Caco-2 (cell line): ENCODE measurements at regions not wholly inside any gene's neighbourhood (a gene's known extent, or its start where the extent isn't known, plus 50 kb on each side); places are given as distances from the start of the nearest gene placed in this dataset.

Source experiments
- BruUV-seq: library from RNA; stranded (reverse); fragments of 400-500 nt; replicated peaks from 2 replicates; lab custom pipeline; 2021; lab: Mats Ljungman, UMichigan
- CTCF ChIA-PET: fragments of 300-600 bp; sonication (Branson Sonifier 250); formaldehyde crosslinking; loops from one replicate; lab custom pipeline; 2022; ENCODE audit warnings: antibody characterized with exemption; lab: Charles Lee
- POLR2A ChIA-PET: fragments of 300-600 bp; sonication (Branson Sonifier 250); formaldehyde crosslinking; loops from one replicate; lab custom pipeline; 2022; ENCODE audit warnings: antibody characterized with exemption; lab: Charles Lee
- DNase-seq, 2 experiments: peaks; one replicate each; pipeline versions ENCODE4 v3.0.0 to v3.0.0-alpha.2; 2020 to 2022
- H3K27me3 ChIP-seq: replicated peaks from 2 replicates; pipeline ENCODE4 v1.6.0; 2011; ENCODE audit warnings: low read length; ENCODE audit not compliant: control insufficient read depth, insufficient read depth
- H3K36me3 ChIP-seq: 2 replicates; pipeline ENCODE4 v1.5.1; 2011; ENCODE audit warnings: low read length; ENCODE audit not compliant: control insufficient read depth, insufficient read depth
- H3K4me1 ChIP-seq: fragments of 250-450 bp; sonication (Bioruptor Pico); 2 replicates; pipeline ENCODE4 v1.5.1; 2020; ENCODE audit warnings: mild to moderate bottlenecking
- H3K4me3 ChIP-seq: 2 replicates; pipeline ENCODE4 v1.5.1; 2011; ENCODE audit warnings: low read depth, mild to moderate bottlenecking, control low read depth, low read length
- H3K9me3 ChIP-seq: fragments of 250-450 bp; sonication (Bioruptor Pico); 2 replicates; pipeline ENCODE4 v1.5.1; 2020; ENCODE audit warnings: mild to moderate bottlenecking, moderate library complexity
- H3K27ac Mint-ChIP-seq: one replicate; pipeline ENCODE4 v1.8.0; 2022; ENCODE audit warnings: mixed read lengths; ENCODE audit not compliant: unreplicated experiment
- H3K27me3 Mint-ChIP-seq: one replicate; pipeline ENCODE4 v1.8.0; 2022; ENCODE audit warnings: mixed read lengths; ENCODE audit not compliant: insufficient read depth, unreplicated experiment
- H3K36me3 Mint-ChIP-seq: one replicate; pipeline ENCODE4 v1.8.0; 2022; ENCODE audit warnings: mild to moderate bottlenecking, mixed read lengths; ENCODE audit not compliant: insufficient read depth, unreplicated experiment
- H3K4me1 Mint-ChIP-seq: one replicate; pipeline ENCODE4 v1.8.0; 2022; ENCODE audit warnings: low read depth, mixed read lengths; ENCODE audit not compliant: unreplicated experiment
- H3K4me3 Mint-ChIP-seq: one replicate; pipeline ENCODE4 v1.8.0; 2022; ENCODE audit warnings: mild to moderate bottlenecking, moderate library complexity, mixed read lengths; ENCODE audit not compliant: unreplicated experiment
- H3K9me3 Mint-ChIP-seq: one replicate; pipeline ENCODE4 v1.8.0; 2022; ENCODE audit warnings: mixed read lengths; ENCODE audit not compliant: unreplicated experiment
- intact Hi-C: fragments of 100-400 bp; cut with micrococcal nuclease; formaldehyde crosslinking; loops from one replicate; pipeline ENCODE4 v1.10.0; 2022; ENCODE audit not compliant: unreplicated experiment
- TF ChIP-seq, protein P1 (sequence below), 2 experiments: fragments of 200-600 bp in 1 of 2; IDR thresholded peaks; 1 replicate in 1 of 2; 2 replicates in 1 of 2; pipeline versions ENCODE4 v1.5.1 to v1.8.0; 2011 to 2022; ENCODE audit warnings: antibody characterized with exemption in 1 of 2, control low read depth in 1 of 2, inconsistent platforms in 1 of 2, low read depth in 1 of 2, low read length in 1 of 2, mild to moderate bottlenecking in 1 of 2, moderate library complexity in 1 of 2; ENCODE audit not compliant: insufficient read depth in 1 of 2, severe bottlenecking in 1 of 2, unreplicated experiment in 1 of 2

DNA sequence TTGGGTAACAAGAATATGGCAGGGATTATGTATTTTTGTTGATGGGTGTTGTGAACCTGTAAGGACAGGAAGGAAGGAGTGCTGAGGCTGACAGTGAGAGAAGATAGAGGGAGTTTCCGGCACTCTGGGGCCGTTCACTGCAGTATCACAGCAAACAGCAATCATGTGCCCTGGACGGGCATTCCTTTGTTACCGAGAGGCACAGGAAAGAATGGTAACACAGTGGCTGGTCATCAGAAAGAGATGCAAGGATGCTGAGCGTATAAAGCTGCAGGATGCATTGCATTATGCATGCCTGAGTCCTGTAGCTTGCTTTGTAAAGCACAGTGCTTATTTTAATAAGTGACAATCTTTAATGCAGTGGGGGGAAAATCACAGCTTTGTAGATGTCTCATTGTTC is 286.8 kb downstream of the RPS24 start:
- intact Hi-C loops, result no loop called here
- H3K9me3 Mint-ChIP-seq, result no peaks in the 10 kb centered on the region
- TF ChIP-seq, protein P1, sequence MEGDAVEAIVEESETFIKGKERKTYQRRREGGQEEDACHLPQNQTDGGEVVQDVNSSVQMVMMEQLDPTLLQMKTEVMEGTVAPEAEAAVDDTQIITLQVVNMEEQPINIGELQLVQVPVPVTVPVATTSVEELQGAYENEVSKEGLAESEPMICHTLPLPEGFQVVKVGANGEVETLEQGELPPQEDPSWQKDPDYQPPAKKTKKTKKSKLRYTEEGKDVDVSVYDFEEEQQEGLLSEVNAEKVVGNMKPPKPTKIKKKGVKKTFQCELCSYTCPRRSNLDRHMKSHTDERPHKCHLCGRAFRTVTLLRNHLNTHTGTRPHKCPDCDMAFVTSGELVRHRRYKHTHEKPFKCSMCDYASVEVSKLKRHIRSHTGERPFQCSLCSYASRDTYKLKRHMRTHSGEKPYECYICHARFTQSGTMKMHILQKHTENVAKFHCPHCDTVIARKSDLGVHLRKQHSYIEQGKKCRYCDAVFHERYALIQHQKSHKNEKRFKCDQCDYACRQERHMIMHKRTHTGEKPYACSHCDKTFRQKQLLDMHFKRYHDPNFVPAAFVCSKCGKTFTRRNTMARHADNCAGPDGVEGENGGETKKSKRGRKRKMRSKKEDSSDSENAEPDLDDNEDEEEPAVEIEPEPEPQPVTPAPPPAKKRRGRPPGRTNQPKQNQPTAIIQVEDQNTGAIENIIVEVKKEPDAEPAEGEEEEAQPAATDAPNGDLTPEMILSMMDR (IDR thresholded peaks at IDR 0.05; ENCODE audit: insufficient read depth in 1 of 2, low read depth in 1 of 2, low read length in 1 of 2, severe bottlenecking in 1 of 2, unreplicated experiment in 1 of 2), result no peak
- no peaks in the 10 kb centered on the region for H3K27me3 ChIP-seq
- DNase-seq, result no peak
- ChIA-PET CTCF (no interaction called here), POLR2A (no interaction called here)
- no TSS peak for BruUV-seq
- H3K36me3 ChIP-seq, result no peaks in the 10 kb centered on the region
- H3K4me1 ChIP-seq, result no peaks in the 10 kb centered on the region
- 0 out of 2 replicates have a peak, but pooled peaks cover 4% of the 10 kb centered on the region for H3K9me3 ChIP-seq
- H3K4me3 ChIP-seq, result no peak overlapping the region
- H3K36me3 Mint-ChIP-seq, result no peaks in the 10 kb centered on the region
- no peak overlapping the region for H3K27ac Mint-ChIP-seq
- no peaks in the 10 kb centered on the region for H3K4me1 Mint-ChIP-seq
- H3K27me3 Mint-ChIP-seq, result peaks cover 5% of the 10 kb centered on the region
- no peak overlapping the region for H3K4me3 Mint-ChIP-seq

DNA sequence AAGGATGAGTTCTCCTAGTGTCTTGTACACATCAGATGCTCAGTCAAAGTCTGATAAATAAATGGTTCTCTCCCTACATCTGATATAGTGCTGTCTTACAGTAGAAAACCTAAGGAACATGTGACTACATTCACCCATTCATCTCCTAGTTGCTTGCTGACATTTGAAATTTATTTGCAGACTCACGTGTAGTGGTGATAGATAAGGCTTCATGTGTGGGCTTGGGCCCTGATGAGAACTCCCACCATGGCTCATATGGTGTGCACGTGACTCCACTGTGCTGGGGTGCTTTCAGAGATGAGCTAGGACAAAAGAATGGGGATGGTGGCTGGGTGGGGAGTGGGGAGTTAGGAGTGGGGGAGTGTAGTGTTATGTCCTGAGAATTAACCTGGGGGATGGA is 287.3 kb downstream of the RPS24 start:
- no peaks in the 10 kb centered on the region for H3K4me1 ChIP-seq
- peaks cover 5% of the 10 kb centered on the region for H3K27me3 Mint-ChIP-seq
- 0 out of 2 replicates have a peak, but pooled peaks cover 4% of the 10 kb centered on the region for H3K9me3 ChIP-seq
- no peak for DNase-seq
- peaks cover 2% of the 10 kb centered on the region for H3K9me3 Mint-ChIP-seq
- no TSS peak for BruUV-seq
- TF ChIP-seq, protein P1 (IDR thresholded peaks at IDR 0.05; ENCODE audit: insufficient read depth in 1 of 2, low read depth in 1 of 2, low read length in 1 of 2, severe bottlenecking in 1 of 2, unreplicated experiment in 1 of 2), result no peak
- no peaks in the 10 kb centered on the region for H3K27me3 ChIP-seq
- no peak overlapping the region for H3K4me3 ChIP-seq
- no peaks in the 10 kb centered on the region for H3K4me1 Mint-ChIP-seq
- intact Hi-C loops, result no loop called here
- no peak overlapping the region for H3K4me3 Mint-ChIP-seq
- POLR2A ChIA-PET, result no interaction called here
- H3K27ac Mint-ChIP-seq, result no peak overlapping the region
- CTCF ChIA-PET, result no interaction called here
- H3K36me3 ChIP-seq, result no peaks in the 10 kb centered on the region
- no peaks in the 10 kb centered on the region for H3K36me3 Mint-ChIP-seq

DNA sequence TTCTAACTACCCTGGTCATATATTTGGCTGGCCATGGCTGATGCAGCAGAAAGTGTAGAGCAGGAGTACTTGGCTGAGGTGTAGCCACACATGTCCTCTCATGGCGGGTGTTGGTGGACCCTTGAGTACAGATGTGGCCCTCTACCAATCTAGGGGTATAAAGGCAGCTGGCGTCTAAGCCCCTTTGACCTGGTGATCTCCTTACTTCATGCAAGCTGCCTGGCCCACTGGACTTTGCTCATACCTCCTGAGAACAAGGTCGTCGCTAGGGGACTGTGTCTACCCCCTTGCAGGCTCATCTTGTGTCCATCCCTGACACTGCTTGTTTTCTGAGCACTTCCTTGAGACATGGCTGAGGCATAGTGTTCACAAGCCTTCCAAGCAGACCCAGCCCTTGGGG is 287.8 kb downstream of the RPS24 start:
- H3K27me3 ChIP-seq, result no peaks in the 10 kb centered on the region
- Mint-ChIP-seq H3K27ac (no peak overlapping the region), H3K9me3 (peaks cover 7% of the 10 kb centered on the region), H3K4me1 (no peaks in the 10 kb centered on the region), H3K36me3 (no peaks in the 10 kb centered on the region), H3K4me3 (no peak overlapping the region), H3K27me3 (peaks cover 5% of the 10 kb centered on the region)
- intact Hi-C loops, result no loop called here
- 0 out of 2 replicates have a peak, but pooled peaks cover 4% of the 10 kb centered on the region for H3K9me3 ChIP-seq
- ChIA-PET POLR2A (no interaction called here), CTCF (no interaction called here)
- TF ChIP-seq, protein P1 (IDR thresholded peaks at IDR 0.05; ENCODE audit: insufficient read depth in 1 of 2, low read depth in 1 of 2, low read length in 1 of 2, severe bottlenecking in 1 of 2, unreplicated experiment in 1 of 2), result no peak
- H3K4me3 ChIP-seq, result no peak overlapping the region
- no peaks in the 10 kb centered on the region for H3K4me1 ChIP-seq
- no peaks in the 10 kb centered on the region for H3K36me3 ChIP-seq
- no peak for DNase-seq
- BruUV-seq, result no TSS peak
